RCC 7860 (cell line): ENCODE measurements at regions not wholly inside any gene's neighbourhood (a gene's known extent, or its start where the extent isn't known, plus 50 kb on each side); places are given as distances from the start of the nearest gene placed in this dataset.
"Not testable (repeated sequence)": the region's sequence is repeated elsewhere in the genome, so short reads cannot be mapped to it uniquely, and the experiment has no call there.

Experiments used
- DNase-seq: peaks from one replicate; pipeline ENCODE4 v3.0.0-alpha.2; 2015; ENCODE audit warnings: low spot score
- FAIRE-seq: peaks from 2 replicates; lab custom pipeline; 2012; peaks lifted over from hg19 to GRCh38; lab: Jason Lieb, UNC

GRCh38 chr5:24110004-24110615 is 534.7 kb downstream of the CDH10 start:
- FAIRE-seq (no peak), DNase-seq (peak; percentile 30)

- DNase-seq (no peak), FAIRE-seq (no peak)
Measured at GRCh38 chr5:24112420-24112819, 532.4 kb downstream of the CDH10 start.

- no peak for DNase-seq
- FAIRE-seq = no peak
Measured at GRCh38 chr5:24118351-24118750, 526.4 kb downstream of the CDH10 start.

GRCh38 chr5:24135536-24135935 is 509.2 kb downstream of the CDH10 start:
- no peak for FAIRE-seq
- DNase-seq = no peak

GRCh38 chr5:24141046-24141445 is 503.7 kb downstream of the CDH10 start:
- DNase-seq (no peak), FAIRE-seq (no peak)

GRCh38 chr5:24142341-24142740 is 502.4 kb downstream of the CDH10 start:
- DNase-seq = no peak
- FAIRE-seq = no peak

- no peak for FAIRE-seq
- no peak for DNase-seq
Measured at GRCh38 chr5:24145806-24146205, 499.0 kb downstream of the CDH10 start.

- FAIRE-seq (peak; percentile 65), DNase-seq (peak; percentile 79)
Measured at GRCh38 chr5:24161559-24161958, 483.2 kb downstream of the CDH10 start.

- FAIRE-seq = no peak
- no peak for DNase-seq
Measured at GRCh38 chr5:24162343-24162742, 482.4 kb downstream of the CDH10 start.

- DNase-seq = peak; percentile 86
- peak; percentile 87 for FAIRE-seq
Measured at GRCh38 chr5:24163091-24163490, 481.7 kb downstream of the CDH10 start.

- peak; percentile 40 for FAIRE-seq
- DNase-seq = peak; percentile 25
Measured at GRCh38 chr5:24167806-24168205, 477.0 kb downstream of the CDH10 start.

GRCh38 chr5:24170026-24170425 is 474.8 kb downstream of the CDH10 start:
- FAIRE-seq = no peak
- DNase-seq = no peak

GRCh38 chr5:24170930-24171329 is 473.8 kb downstream of the CDH10 start:
- not testable (repeated sequence) for DNase-seq, FAIRE-seq

- no peak for FAIRE-seq
- DNase-seq = no peak
Measured at GRCh38 chr5:24177821-24178220, 467.0 kb downstream of the CDH10 start.

- no peak for FAIRE-seq
- DNase-seq = no peak
Measured at GRCh38 chr5:24183981-24184380, 460.8 kb downstream of the CDH10 start.

- DNase-seq = no peak
- no peak for FAIRE-seq
Measured at GRCh38 chr5:24188216-24188925, 456.4 kb downstream of the CDH10 start.

GRCh38 chr5:24196789-24197188 is 448.0 kb downstream of the CDH10 start:
- no peak for DNase-seq
- no peak for FAIRE-seq

GRCh38 chr5:24208686-24209106 is 436.1 kb downstream of the CDH10 start:
- DNase-seq (no peak), FAIRE-seq (no peak)

GRCh38 chr5:24215114-24215513 is 429.7 kb downstream of the CDH10 start:
- no peak for DNase-seq
- FAIRE-seq = no peak

GRCh38 chr5:24222876-24223275 is 421.9 kb downstream of the CDH10 start:
- FAIRE-seq (no peak), DNase-seq (no peak)

- DNase-seq = no peak
- no peak for FAIRE-seq
Measured at GRCh38 chr5:24225051-24225450, 419.7 kb downstream of the CDH10 start.

- FAIRE-seq (no peak), DNase-seq (no peak)
Measured at GRCh38 chr5:24226479-24226878, 418.3 kb downstream of the CDH10 start.

- DNase-seq, FAIRE-seq: not testable (repeated sequence)
Measured at GRCh38 chr5:24227881-24228280, 416.9 kb downstream of the CDH10 start.
